Heart left ventricle (tissue), 13 donors: ENCODE measurements at regions not wholly inside any gene's neighbourhood (a gene's known extent, or its start where the extent isn't known, plus 50 kb on each side); places are given as distances from the start of the nearest gene placed in this dataset.

Source experiments
- POLR2A ChIP-seq, 2 donors: fragments of 450-650 bp; IDR thresholded peaks; one replicate each; pipeline ENCODE4 v1.6.1; 2017; ENCODE audit warnings: antibody characterized with exemption in 2 of 2, mild to moderate bottlenecking in 2 of 2, moderate library complexity in 2 of 2
- TF ChIP-seq, protein P1 (sequence below), 12 donors: fragments of 200-600 bp; sonication (generic) in 4 of 12; IDR thresholded peaks; one replicate each; pipeline versions ENCODE4 v1.5.0 to v1.8.0; 2018 to 2022; ENCODE audit warnings: antibody characterized with exemption in 12 of 12, mild to moderate bottlenecking in 5 of 12
- donor health status: ischemic (EF 13 %, LVEDD 7.1; RV severe dilation, severe dysfunction).
- donor health status: DM: no; HTN: yes; CAD: no.
- donor health status: DM: no; HTN: no; CAD: no.
- donor health status: ischemic (EF 25% LVEDD 6.9; RV normal size, moderate dysfunction).
- donor health status: ischemic (EF 25% LVEDD 5.7; RV mildly dilated, moderate dysfunction).
- donor health status: ischemic (EF 35%, LVEDD 5.7; RV mildly dilated, moderate dysfunction).
- donor health status: nonischemic (EF 11% LVEDD 7.7; RV severe dilation, severe dysfunction).
- donor health status: DM: yes; HTN: yes; CAD: no.
- donor health status: PGD.
- donor health status: ischemic (EF 29% LVEDD 5.4; RV normal size, mild dysfunction).
- donor health status: nonischemic (EF 23%, LVEDD 6.1; RV moderate dilation, normal function).

DNA sequence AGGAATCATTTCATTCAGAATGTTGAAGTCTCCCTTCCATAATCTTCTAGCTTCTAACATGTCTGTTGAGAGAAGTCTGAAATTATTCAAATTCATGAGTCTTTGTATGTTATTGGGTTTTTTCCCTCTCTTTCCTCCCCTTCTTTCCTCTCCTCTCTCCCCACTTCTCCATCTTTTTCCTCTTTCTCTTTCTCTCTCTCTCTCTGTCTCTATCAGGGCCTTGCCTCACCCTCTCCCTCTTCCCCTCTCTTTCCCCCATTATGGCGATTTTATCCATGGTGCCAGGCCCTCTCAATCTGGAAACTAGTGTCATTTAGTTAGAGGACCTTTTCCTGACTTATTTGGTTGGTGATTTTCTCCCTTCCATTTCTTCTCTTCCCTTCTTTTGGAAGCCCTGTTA lies 147.3 kb downstream of the SST start:
- TF ChIP-seq, protein P1, sequence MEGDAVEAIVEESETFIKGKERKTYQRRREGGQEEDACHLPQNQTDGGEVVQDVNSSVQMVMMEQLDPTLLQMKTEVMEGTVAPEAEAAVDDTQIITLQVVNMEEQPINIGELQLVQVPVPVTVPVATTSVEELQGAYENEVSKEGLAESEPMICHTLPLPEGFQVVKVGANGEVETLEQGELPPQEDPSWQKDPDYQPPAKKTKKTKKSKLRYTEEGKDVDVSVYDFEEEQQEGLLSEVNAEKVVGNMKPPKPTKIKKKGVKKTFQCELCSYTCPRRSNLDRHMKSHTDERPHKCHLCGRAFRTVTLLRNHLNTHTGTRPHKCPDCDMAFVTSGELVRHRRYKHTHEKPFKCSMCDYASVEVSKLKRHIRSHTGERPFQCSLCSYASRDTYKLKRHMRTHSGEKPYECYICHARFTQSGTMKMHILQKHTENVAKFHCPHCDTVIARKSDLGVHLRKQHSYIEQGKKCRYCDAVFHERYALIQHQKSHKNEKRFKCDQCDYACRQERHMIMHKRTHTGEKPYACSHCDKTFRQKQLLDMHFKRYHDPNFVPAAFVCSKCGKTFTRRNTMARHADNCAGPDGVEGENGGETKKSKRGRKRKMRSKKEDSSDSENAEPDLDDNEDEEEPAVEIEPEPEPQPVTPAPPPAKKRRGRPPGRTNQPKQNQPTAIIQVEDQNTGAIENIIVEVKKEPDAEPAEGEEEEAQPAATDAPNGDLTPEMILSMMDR (IDR thresholded peaks at IDR 0.05), result no peak
- TF ChIP-seq POLR2A (IDR thresholded peaks at IDR 0.05), result no peak
